Right renal cortex interstitium (tissue), 3 donors: ENCODE measurements at regions not wholly inside any gene's neighbourhood (a gene's known extent, or its start where the extent isn't known, plus 50 kb on each side); places are given as distances from the start of the nearest gene placed in this dataset.
"Not testable (repeated sequence)": the region's sequence is repeated elsewhere in the genome, so short reads cannot be mapped to it uniquely, and the experiment has no call there.

Source experiments
- DNase-seq, 3 donors: peaks; one replicate each; pipeline ENCODE4 v3.0.0-alpha.2; 2013; ENCODE audit warnings: low read depth in 3 of 3, low spot score in 2 of 3

GRCh38 chr1:164064501-164064900 lies 494.5 kb upstream of the PBX1 start:
- no peak for DNase-seq

- DNase-seq, result no peak
These were observed 487.7 kb upstream of the PBX1 start for GRCh38 chr1:164071288-164071687.

- no peak for DNase-seq
These were observed 472.2 kb upstream of the PBX1 start for GRCh38 chr1:164086832-164087231.

GRCh38 chr1:164087906-164088453 lies 471.0 kb upstream of the PBX1 start:
- DNase-seq, result no peak

- no peak for DNase-seq
These were observed 466.2 kb upstream of the PBX1 start for GRCh38 chr1:164092603-164093353.

- no peak for DNase-seq
These were observed 465.4 kb upstream of the PBX1 start for GRCh38 chr1:164093543-164093942.

- DNase-seq, result no peak
These were observed 457.2 kb upstream of the PBX1 start for GRCh38 chr1:164101802-164102201.

- DNase-seq, result no peak
These were observed 427.0 kb upstream of the PBX1 start for GRCh38 chr1:164131949-164132348.

GRCh38 chr1:164137273-164137925 lies 421.6 kb upstream of the PBX1 start:
- no peak for DNase-seq

- DNase-seq, result no peak
These were observed 417.2 kb upstream of the PBX1 start for GRCh38 chr1:164141797-164142196.

GRCh38 chr1:164154622-164155021 lies 404.4 kb upstream of the PBX1 start:
- DNase-seq, result no peak

GRCh38 chr1:164155347-164155746 lies 403.6 kb upstream of the PBX1 start:
- DNase-seq, result peak in 2 of 3 donors; percentile 1 to 8

- DNase-seq, result no peak
These were observed 395.6 kb upstream of the PBX1 start for GRCh38 chr1:164163289-164163849.

- DNase-seq, result no peak
These were observed 393.5 kb upstream of the PBX1 start for GRCh38 chr1:164165466-164165865.

GRCh38 chr1:164166454-164166853 lies 392.5 kb upstream of the PBX1 start:
- not testable (repeated sequence) for DNase-seq

- no peak for DNase-seq
These were observed 381.9 kb upstream of the PBX1 start for GRCh38 chr1:164177118-164177517.

- no peak for DNase-seq
These were observed 378.2 kb upstream of the PBX1 start for GRCh38 chr1:164180824-164181223.

GRCh38 chr1:164183854-164184635 lies 374.9 kb upstream of the PBX1 start:
- DNase-seq, result no peak

GRCh38 chr1:164186881-164187280 lies 372.1 kb upstream of the PBX1 start:
- no peak for DNase-seq

- DNase-seq, result peak in 1 of 3 donors; percentile 2
These were observed 370.5 kb upstream of the PBX1 start for GRCh38 chr1:164188497-164188896.

- DNase-seq, result no peak
These were observed 367.8 kb upstream of the PBX1 start for GRCh38 chr1:164191191-164191590.
